NCI-H446 treated with DMSO at 0.1 percent for 48 hours (cell line): ENCODE measurements at regions not wholly inside any gene's neighbourhood (a gene's known extent, or its start where the extent isn't known, plus 50 kb on each side); places are given as distances from the start of the nearest gene placed in this dataset.
"Not testable (repeated sequence)": the region's sequence is repeated elsewhere in the genome, so short reads cannot be mapped to it uniquely, and the experiment has no call there.

Source experiments
- DNase-seq: peaks from one replicate; lab custom pipeline; 2025; lab: John Stamatoyannopoulos, UW

DNA sequence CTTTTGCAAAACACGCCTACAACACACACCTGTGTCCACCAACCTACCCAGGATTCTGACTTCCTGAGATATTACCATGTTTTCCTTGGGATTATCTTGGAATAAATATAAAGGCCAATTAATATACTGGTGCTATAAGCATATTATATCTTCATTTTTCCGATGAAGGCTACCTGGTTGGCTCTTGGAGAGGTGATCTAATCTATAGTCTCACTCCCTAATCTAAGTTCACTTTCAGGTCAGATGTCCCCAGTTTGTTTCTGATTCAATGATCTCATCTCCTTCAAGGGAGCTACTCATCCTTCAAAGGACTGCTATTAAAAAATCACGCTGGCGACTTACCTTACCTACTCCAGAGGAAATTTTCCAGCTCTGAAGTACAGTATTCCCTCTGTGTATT, 517.5 kb downstream of the KLF5 start:
- DNase-seq, result no peak

DNA sequence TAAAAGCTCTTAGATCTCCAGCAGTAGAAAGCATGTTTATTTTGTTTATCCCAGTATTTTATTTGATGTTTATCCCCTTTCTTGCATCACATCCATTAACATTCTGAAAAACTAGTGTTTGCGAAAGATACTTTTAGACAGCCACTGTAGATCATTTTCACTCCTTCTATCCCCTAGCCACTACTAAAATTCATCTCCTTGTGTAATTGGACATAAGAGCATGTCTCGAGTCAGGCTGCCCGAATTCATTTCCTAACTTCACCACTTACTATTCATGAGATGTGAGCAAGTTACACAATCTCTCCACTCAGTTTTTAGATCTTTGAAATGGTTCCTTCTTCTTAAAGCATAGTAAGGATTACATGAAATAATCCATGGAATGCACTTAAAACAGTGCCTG, 514.0 kb downstream of the KLF5 start:
- DNase-seq, result no peak

DNA sequence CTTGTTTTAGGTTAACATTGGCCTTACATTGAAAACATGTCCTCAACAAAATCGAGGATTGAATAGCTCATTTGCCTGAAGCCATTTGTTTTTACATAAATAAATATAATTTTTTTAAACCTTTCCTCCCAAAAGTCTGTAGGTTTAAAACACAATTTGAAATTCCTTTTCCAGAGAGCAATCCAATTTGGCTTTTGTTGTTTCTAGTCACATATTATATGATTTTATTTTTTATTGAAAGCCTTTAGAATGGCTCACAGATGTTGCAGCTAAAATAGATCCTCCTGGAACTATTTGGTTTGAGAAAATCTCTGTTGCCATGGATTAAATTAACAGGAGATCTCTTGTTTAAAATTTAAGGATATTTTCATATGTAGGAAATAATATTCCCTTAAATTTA, 512.6 kb downstream of the KLF5 start:
- no peak for DNase-seq

DNA sequence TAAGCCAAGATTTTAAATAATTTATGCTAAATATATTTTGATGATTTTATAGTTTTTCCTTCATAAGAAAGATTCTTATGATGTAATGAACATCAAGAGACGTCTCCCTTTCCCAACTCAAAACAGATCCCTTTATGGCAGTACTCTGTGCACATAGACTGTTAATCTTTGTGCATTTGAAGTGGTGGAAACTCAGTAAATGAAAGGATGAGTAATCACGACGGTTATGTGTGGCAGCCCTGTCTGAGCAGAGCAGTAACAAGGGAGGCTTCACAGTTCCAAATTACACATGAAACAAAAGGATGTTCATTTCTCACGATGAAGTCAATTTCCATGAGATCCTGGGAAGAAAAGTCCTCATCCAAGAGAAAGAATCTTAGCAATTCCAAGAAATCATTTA, 498.1 kb downstream of the KLF5 start:
- DNase-seq, result no peak

DNA sequence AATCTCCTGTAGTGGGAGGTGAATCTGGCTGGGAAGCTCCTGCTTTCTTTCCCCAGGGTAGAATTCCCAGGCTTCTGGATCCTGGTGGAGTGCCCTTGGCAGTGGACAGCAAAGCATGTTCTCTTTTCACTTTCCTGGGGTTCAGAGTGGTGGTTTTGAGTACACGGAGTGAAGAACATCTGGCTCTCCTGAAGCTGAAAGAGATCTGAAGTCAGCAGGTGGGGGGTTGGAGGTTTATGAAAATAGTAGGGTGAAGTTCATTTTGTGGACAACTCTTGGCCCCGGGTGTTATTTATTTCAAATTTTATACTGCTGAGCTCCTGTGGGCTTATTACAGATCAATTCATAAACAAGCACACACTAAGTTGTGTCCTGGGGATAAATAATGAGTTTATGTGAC, 497.3 kb downstream of the KLF5 start:
- no peak for DNase-seq

DNA sequence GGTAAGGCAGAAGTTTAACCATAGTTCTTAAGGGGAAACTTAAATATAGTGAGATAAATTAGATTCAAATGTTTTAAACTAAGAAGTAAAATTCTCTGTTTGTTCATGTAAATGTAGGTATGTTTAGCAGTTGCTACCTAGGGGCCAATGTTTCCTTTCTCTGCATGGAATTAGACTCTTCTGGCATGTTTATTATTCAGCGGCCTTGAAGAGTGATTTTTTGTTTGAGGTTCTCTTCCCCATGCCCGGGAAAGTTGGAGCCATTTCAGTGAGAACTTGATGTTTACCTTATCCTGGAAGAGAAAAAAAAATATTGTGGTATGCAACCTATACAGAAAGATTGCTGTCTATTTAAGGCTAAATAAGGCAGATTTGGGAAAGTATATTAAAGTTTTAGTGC, 492.9 kb downstream of the KLF5 start:
- DNase-seq, result no peak

DNA sequence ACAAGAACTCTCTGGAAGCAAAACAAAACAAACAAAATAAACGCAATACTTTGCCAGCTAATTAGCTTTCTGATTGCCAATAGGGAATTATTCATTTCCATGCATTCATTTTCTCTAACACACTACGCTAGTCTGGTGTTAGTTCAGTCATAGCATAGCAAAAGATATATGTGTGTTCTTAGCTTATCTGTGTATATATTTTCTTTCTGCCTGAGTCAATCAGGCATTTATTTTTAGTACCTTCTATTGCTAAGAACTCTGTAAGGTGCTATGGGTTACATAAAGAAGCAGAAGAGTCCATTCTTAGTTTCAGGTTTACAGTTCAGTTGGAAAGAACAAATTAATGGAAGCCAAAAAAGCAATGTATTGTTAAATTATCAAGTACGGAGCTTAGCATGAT, 490.9 kb downstream of the KLF5 start:
- no peak for DNase-seq

DNA sequence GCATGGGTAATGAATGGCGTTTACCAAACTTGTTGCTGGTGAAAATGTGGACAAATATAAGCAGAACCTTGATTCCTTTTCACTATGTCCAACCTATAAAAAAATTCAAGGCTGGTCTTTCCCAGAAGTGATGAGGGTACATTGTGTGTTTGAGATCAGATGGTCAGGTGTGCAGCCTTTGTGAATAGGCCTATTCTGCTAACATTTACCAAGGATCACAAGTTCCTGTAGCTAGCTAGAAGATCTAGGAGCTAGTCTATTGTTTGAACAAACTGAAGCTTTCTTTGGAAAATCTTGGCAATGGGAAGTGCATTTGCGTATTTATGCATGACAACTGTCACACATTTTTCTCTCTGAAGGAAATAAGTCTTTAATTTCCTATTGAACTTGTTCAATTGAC, 489.6 kb downstream of the KLF5 start:
- DNase-seq, result no peak

DNA sequence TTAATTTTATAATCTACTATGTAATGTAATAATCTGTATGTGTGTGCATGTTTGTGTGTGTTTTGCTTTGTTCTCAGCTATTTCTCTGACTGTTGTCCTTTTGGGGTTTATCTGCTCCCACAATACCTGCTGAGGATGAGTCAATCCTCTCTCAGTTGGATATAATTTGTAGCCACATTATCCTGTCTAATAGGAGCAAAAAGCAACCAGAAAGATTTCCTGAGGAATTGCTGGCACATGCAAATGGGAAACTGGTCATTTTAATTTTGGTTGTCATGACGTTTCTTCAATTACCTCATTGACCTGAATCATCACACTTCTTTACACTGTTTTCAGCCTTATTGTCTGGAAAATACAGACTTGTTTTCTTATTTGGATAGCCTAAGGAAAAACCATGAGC, 488.4 kb downstream of the KLF5 start:
- no peak for DNase-seq

DNA sequence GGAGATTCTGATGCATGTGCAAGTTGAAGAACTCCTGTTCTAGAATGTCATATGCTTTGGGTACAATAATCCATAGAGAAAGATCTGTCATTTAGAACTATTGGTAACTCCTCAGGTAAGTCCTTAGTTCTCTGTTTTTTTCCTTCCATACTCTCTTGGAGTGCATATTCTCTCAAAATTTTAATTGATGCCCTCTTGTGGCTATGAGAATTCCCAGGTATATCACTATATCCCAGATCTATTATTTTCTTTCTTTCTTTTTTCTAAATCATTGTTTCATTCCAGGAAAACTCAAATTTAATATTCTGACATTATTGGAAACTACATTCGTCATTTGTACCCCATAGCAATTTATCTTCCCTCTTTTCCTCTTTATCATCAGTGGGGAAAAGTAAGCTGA, 485.4 kb downstream of the KLF5 start:
- DNase-seq, result no peak

DNA sequence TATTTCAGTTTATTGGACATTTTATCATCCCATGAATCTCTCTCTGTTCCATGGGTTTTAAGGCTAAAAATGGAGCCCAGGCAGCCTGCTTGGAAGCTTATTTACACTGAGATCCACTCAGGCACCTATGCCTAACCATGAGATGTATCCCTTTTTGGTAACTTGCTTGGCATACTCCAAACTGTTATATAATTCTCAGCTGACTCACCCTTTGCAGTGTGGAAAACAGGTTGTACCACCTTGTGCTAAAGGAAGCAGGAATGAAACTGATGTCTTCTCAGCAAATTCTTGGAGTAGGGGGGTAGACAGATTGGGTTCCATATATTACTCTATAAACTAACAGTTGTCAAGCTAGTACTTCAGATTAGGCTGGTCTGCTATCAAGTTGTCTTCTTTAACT, 483.6 kb downstream of the KLF5 start:
- no peak for DNase-seq

DNA sequence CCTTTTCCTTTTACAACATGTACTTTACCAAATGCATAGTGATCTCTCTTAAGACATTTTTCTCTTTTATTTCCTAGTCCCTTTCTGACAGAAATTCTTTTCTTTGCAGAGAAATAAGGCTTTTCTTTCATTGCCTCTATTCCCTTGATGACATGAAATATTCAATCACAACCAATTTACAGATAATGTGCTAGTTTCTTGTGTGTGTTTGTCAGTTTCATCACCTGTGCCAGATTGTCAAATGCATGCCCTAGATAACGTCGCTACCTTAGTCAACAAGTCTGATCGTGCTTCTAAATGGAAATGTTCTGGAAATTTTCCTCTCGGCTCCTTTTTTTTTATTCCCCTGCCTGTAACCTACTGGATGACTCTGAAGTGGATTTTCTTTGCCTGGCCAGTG, 478.1 kb downstream of the KLF5 start:
- no peak for DNase-seq

DNA sequence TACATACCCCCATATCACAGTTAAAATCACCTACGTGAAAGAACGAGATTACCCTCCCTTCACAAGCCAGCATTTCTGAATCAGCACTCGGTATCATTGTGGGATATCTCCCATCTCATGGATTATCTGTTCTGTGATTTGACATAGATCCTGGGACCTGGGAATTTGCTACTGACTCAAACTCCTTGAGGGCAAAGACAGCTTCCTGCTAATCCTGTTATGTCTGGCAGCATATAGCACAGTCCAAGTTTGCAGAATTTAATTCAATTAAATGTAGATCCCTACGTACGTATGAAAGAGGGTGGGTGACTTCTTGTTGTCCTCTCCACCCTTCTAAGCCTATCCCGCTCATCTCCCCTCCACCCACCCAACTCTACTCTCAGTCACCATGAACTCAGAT, 476.5 kb downstream of the KLF5 start:
- DNase-seq, result no peak

DNA sequence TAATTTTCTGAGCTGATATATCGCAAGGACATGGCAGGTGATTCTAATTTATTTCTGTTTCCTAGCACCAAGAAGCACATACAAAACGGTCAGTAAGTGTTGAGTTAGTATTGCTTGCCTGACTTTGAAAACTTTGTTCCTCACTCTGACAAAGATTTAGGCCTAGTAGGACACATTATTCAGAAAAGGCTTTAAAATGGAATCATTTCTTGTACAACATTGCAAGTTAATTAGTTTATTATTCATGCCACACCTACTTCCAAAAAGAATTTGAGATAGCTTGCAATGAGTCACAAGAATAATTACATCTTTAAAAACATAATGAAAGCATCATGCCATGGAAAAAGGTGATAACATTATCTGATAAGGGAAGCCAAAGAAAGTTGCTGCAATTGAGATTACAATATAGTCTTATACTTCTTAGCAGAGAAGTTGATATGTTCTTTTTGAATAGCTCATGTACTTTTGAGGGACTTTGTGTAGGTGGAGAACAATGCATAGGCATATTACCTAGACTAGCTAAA, 474.2 kb downstream of the KLF5 start:
- no peak for DNase-seq

DNA sequence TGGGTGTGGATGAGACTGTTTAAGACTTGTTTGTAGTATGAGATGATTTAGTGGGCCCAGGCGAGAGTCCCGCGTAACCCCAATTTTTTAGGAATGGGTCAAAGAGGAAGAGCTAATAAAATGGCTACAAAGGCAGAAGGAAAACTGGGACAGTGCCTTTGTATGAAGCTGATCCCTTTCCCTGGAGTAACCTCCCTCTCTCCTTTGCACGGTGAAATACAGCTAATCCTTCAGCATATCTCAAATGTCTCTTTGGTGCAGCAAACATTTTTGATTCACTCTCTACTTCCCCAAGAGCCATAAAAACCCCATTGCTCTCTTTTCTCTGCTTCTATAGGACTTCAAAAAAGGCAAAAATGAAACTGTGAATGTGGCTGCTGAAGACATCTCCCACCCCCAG, 473.8 kb downstream of the KLF5 start:
- DNase-seq, result no peak

DNA sequence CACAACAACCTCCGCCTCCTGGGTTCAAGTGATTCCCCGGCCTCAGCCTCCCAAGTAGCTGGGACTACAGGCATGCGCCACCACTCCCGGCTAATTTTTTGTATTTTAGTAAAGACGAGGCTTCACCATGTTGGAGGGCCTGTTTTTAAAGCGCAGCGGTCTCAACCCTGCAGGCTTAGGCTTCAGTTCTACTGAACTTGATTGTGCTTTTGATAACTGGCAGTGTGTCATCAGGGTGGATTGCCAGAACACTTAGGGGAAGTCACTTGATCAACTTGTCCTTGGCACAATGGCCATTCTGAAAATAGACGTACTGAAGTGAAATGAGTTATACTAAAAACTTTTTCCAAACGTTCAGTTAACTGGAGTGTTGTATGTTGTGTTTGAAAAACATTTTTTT, 472.2 kb downstream of the KLF5 start:
- no peak for DNase-seq

DNA sequence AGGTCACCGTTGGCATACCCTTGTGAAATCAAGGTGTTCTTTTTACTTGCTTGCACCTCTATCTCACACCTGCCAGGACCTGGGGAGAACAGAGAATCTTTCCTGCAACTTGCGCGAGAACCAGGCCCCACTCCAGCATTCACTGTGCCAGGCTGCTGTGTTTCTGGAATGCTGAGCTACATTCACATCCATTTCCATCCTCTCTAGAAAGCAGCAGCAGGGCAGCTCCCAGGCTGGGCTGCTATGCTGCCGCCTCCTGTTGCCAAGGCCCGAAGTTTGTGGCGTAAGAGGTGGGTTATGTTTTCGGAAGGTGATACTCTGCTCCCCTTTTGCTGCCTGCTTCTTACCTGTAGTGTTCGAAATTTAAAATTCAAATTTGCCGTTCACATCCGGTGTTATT, 464.1 kb downstream of the KLF5 start:
- DNase-seq, result no peak

DNA sequence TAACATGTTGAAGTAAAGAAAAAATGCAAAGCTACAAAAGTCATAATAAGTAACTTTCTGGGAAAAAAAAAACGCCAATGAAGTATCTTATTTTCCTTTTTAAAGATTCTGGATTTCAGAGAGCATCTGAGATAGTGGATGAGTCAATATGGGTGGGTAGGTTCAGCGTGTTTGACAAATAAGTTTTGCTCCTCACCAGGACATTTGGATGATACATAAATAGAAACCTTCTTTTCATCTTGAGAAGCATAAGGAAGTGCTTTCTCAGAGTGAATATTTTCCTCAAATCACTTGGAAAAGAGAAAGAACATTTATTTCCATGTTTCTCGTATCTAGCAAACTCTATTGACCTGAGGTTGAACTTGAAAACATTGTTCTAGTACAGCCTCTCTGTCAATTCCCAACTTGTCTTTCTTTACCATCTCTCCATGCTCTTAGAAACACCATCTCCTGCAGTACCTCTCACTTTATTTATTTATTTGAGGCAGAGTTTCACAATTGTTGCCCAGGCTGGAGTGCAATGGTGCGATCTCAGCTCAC, 463.2 kb downstream of the KLF5 start:
- DNase-seq, result no peak

DNA sequence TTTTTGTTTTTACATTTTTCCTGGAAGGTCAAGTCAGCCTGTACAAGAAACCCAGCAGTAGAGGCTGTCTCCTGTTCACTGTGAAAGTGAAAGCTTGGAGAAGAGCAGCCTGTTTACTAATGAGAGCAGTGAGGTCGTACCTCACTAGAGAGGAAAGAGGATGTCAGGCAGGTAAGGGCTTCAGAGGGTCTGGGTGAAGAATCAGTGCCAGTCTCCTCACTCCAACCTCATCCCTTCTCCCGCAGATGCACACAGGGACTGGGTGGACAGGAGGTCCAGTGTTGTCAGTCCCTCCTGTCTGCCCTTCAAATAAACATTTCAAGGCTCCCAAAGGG, 462.5 kb downstream of the KLF5 start:
- DNase-seq, result no peak

DNA sequence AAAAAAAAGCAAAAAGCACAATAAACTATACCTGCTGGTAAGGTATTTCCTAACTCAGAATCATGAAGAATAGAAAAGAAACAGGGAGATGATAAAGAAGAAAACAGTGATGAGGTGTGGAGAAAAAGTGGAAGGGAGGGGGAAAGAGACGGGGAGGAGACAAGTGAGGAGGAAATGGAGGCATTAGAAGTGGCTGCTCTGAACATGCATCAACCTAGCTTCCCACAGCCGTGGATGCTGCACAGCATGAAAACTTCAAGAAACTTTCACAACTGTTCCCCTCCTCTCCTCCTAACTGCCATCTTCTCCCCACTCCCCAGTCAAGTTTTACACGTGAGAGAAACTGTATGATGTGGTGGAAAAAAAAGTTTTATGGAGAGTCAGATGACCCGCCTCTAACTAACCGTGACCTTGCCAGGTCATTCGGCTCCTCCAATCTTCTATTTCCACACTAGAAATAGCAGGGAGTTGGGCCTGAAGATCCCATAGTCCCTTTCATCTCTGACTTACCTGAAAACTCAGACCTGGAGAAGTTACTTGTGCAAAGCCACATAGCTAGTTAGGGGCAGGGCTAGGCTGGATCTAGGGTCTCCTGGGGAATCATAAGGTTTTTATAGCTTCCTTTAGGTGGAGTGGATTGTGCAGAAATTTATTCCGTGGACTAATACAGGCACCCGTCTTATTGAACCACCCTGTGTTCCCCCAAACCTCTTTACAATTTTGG, 461.9 kb downstream of the KLF5 start:
- DNase-seq, result no peak

DNA sequence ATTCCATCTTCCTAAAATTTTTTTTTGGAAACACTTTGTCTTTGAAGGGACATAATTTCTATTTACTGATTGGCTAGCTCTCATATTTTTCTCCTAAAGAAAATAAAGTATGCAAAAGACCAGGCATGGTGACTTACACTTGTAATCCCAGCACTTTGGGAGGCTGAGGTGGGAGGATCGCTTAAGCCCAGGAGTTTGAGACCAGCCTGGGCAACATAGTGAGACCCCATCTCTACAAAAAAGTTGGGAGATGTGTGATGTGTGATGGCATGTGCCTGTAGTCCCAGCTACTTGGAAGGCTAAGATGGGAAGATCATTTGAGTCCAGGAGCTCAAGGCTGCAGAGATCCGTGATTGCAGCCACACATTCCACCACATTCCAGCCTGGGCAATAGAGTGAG, 461.3 kb downstream of the KLF5 start:
- DNase-seq, result not testable (repeated sequence)

DNA sequence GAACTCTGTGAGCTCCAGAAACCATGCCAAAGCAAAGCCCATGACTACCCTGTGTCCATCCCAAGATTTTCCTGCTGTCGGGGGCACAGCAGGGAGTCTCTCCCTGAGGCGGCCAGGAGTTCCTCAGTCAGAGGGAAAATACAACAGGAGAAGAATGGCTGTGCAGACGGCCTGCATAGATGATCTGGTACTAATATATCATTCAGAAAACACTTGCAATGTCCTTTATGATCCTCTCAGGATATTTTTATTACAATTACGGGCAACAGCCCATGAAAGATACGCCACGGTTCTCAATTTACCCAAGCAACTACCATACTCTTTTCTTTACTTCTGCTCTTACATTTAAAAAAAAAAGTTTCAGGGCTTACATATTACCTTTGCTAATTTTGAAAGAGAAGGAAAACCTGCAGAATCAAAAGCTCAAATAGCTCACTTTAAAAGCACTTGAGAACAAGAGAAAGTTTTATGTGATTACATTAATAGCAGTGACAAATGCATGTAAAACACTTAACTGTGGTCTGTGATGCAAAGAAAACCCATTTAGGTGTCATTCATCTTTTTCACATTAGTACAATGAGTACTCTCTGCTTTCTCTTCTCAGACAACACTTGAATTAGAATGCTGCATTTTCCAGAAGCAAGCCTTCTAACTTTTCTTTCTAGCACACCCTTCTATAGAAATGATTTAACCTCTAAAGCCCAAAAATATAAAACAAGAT, 460.8 kb downstream of the KLF5 start:
- no peak for DNase-seq

DNA sequence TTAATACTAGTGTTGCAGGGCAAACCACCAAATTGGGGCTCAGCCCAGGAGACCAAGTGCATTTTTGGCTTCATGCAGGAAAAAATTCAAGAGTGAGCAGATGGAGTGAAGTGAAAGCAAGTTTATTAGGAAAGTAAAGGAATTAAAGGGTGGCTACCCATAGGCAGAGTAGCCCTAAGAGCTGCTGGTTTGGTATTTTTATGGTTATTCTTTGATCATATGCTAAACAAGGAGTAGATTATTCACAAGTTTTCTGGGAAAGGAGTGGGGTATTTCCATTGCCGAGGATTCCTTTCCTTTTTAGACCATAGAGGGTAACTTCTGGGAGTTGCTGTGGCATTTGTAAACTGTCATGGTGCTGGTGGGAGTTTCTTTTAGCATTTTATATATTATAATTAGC, 459.0 kb downstream of the KLF5 start:
- DNase-seq, result no peak

DNA sequence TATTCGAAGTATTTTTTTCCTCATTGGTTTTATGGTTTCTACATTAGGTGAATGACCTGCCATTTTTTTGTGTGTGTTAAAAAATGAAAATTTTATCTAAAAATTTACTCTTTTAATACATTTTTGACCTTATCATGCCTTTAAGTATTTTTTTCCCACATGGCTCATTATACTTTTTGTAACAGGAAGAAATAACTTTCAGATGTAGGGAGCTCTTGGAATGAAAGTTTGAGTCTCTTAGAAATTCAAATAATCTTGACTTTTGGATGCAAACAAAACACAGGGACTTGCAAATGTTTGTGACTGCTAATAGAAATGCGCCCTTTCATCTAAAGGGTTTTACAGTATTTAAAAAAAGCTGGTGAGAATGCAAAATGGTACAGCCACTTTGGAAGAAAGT, 457.9 kb downstream of the KLF5 start:
- DNase-seq, result no peak
